ENCODE measurements at regions not wholly inside any gene's neighbourhood (a gene's known extent, or its start where the extent isn't known, plus 50 kb on each side); places are given as distances from the start of the nearest gene placed in this dataset.

DNA sequence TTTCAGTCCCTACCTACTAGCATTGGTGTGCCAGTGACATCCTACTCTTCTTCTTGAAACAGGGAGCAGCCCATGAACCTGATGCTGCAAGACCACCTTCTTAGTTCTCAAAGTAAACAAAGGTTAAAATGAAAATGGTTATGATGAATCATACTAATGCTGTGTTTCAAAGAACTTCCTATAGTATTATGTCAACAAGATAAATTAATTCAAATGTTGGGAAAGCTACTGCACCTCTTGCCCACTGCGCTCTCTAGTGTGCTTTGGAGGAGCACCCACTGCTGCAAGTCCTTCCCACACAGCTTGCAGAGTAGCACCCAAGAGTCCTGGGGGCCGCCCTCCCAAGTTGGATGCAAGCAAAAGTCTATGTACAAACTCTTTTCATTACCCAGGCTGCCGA lies 81.1 kb downstream of the CD200R1L start:
- H3K4me3 ChIP-seq (replicated peaks in 1 of 3): no peak overlapping the region
- intact Hi-C loops (cut with DNase I): no loop called here
- 65 to 75% methylated on average over 3 of the region's 3 CpGs for WGBS, 2 donors
- H3K36me3 ChIP-seq: no peaks in the 10 kb centered on the region
- H3K4me1 ChIP-seq: no peaks in the 10 kb centered on the region
- no peak for TF ChIP-seq CTCF (IDR thresholded peaks at IDR 0.05)
- TF ChIP-seq POLR2A (IDR thresholded peaks at IDR 0.05): no peak
- DNase-seq: no peak
- H3K9me3 ChIP-seq: no peaks in the 10 kb centered on the region
- no peak overlapping the region for H3K27ac ChIP-seq
- no peaks in the 10 kb centered on the region for H3K27me3 ChIP-seq

GRCh38 chr3:112763258-112763657 lies 83.4 kb downstream of the CD200R1L start:
- DNase-seq: no peak
- H3K27ac ChIP-seq: no peak overlapping the region
- intact Hi-C loops (cut with DNase I): no loop called here
- H3K9me3 ChIP-seq: no peaks in the 10 kb centered on the region
- H3K27me3 ChIP-seq: no peaks in the 10 kb centered on the region
- TF ChIP-seq CTCF (IDR thresholded peaks at IDR 0.05) (no peak), POLR2A (IDR thresholded peaks at IDR 0.05) (no peak)
- H3K4me1 ChIP-seq: no peaks in the 10 kb centered on the region
- H3K4me3 ChIP-seq (replicated peaks in 1 of 3): no peak overlapping the region
- no peaks in the 10 kb centered on the region for H3K36me3 ChIP-seq
- 88 to 92% methylated on average over 3 of the region's 3 CpGs for WGBS, 2 donors

DNA sequence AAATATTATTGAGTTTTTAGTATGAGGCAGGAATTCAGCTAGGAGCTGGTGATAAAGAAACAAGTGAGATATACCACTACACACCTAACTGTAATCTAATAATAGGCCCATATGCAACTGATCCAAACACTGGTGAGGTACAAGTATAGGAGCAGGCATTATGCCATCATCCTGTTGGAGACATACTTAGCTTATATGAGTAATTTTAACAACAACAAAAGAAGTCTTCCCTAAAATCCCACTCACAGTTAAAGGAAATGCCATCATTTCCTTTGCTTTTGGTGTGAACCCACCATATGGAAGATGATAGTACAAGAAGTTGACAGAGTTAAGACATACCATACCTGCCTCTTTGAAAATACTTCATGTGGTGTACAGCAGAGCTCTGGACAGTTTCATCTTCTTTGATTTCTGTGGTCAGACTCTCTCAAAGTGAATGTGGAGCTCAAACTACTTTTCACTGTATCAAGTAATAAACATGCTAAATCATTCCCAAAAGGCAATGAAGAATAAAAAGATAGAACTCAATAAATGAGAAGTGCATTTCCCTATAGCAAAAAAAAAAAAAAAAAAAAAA lies 85.5 kb downstream of the CD200R1L start:
- H3K27ac ChIP-seq: no peak overlapping the region
- H3K4me3 ChIP-seq (replicated peaks in 1 of 3): no peak overlapping the region
- H3K27me3 ChIP-seq: no peaks in the 10 kb centered on the region
- DNase-seq: no peak
- no peaks in the 10 kb centered on the region for H3K4me1 ChIP-seq
- H3K36me3 ChIP-seq: no peaks in the 10 kb centered on the region
- TF ChIP-seq POLR2A (IDR thresholded peaks at IDR 0.05) (no peak), CTCF (IDR thresholded peaks at IDR 0.05) (no peak)
- intact Hi-C loops (cut with DNase I): no loop called here
- no peaks in the 10 kb centered on the region for H3K9me3 ChIP-seq

DNA sequence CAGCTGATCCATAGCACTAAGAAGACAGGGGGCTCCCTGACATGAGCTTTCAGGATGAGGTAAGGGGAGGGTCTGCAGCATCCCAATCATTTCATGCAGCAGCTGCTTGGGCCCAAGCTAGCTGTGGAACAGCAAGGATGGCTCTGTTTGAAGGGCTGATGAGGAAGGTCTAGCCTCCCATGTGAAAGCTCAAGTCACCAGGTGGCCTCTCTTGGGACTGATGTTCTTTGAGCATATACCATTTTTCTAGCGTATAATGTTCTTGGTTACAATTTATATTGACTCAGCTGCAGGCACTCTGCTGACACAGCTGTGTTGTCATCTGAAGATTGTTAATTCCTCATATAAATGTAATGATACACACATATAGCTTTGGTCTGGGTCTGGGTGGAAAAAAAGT lies 87.0 kb downstream of the CD200R1L start:
- Histone ChIP-seq H3K27me3 (no peaks in the 10 kb centered on the region), H3K4me1 (no peaks in the 10 kb centered on the region), H3K9me3 (no peaks in the 10 kb centered on the region), H3K4me3 (replicated peaks in 1 of 3) (no peak overlapping the region), H3K27ac (no peak overlapping the region), H3K36me3 (no peaks in the 10 kb centered on the region)
- no peak for TF ChIP-seq CTCF (IDR thresholded peaks at IDR 0.05)
- TF ChIP-seq POLR2A (IDR thresholded peaks at IDR 0.05): no peak
- intact Hi-C loops (cut with DNase I): no loop called here
- no peak for DNase-seq
- WGBS, 2 donors: 100% methylated on average over 1 of the region's 1 CpG

DNA sequence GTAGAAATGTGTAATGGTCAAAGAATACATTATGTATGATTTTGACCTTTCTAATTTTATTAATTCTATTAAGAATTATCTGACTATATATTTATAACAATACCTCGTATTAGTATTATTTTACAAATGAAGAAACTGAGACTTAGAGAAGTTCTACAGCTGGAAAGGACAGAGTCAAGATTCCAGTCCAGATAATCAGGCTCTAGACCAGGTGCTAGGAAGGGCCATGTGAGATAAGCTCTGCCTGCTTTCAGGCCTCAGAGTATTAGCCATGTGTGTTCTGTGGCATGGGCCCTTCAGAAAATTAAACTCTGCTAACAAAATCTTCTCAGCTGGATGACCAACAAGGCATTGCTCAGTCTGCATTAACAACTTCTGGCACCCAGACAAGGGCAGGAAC lies 87.5 kb downstream of the CD200R1L start:
- intact Hi-C loops (cut with DNase I): no loop called here

More for the DNA sequence above, 87.5 kb downstream of the CD200R1L start:
- no peaks in the 10 kb centered on the region for H3K9me3 ChIP-seq
- DNase-seq: no peak
- H3K4me1 ChIP-seq: no peaks in the 10 kb centered on the region
- H3K27me3 ChIP-seq: no peaks in the 10 kb centered on the region
- TF ChIP-seq CTCF (IDR thresholded peaks at IDR 0.05) (no peak), POLR2A (IDR thresholded peaks at IDR 0.05) (no peak)
- 95 to 97% methylated on average over 1 of the region's 1 CpG for WGBS, 2 donors
- H3K27ac ChIP-seq: no peak overlapping the region
- H3K36me3 ChIP-seq: no peaks in the 10 kb centered on the region
- H3K4me3 ChIP-seq (replicated peaks in 1 of 3): no peak overlapping the region
